Esophagus mucosa (tissue), 1 donor: ENCODE measurements at regions not wholly inside any gene's neighbourhood (a gene's known extent, or its start where the extent isn't known, plus 50 kb on each side); places are given as distances from the start of the nearest gene placed in this dataset.
"Not testable (repeated sequence)": the region's sequence is repeated elsewhere in the genome, so short reads cannot be mapped to it uniquely, and the experiment has no call there.

ENCODE experiments used
- ATAC-seq: fragments of 200-7000 bp; cut with Tn5 transposase; one replicate; pipeline ENCODE4 v1.9.1; 2020
- donor health status: DM: yes; HTN: yes; CAD: no.

- no peak for ATAC-seq
These were observed 65.7 kb upstream of the KMT2C start for GRCh38 chr7:152501506-152501905.

DNA sequence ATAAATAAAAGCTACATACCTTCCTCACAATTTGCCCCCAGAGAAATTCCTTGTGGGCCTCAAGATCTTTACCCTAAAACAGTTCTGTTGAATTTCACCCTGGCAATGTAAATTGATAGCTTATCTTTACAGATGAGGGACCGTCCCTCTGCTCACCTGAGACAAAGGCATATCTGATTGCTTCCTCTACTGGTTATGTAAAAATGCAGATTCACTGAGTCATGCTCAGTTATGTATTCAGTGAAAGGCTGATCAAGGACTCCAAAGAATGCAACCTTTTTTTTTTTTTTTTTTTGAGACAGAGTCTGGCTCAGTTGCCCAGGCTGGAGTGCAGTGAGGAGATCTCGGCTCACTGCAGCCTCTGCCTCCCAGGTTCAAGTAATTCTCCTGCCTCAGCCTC is 64.2 kb upstream of the KMT2C start:
- not testable (repeated sequence) for ATAC-seq

- ATAC-seq: no peak
These were observed 60.1 kb upstream of the KMT2C start for GRCh38 chr7:152495867-152496266.

DNA sequence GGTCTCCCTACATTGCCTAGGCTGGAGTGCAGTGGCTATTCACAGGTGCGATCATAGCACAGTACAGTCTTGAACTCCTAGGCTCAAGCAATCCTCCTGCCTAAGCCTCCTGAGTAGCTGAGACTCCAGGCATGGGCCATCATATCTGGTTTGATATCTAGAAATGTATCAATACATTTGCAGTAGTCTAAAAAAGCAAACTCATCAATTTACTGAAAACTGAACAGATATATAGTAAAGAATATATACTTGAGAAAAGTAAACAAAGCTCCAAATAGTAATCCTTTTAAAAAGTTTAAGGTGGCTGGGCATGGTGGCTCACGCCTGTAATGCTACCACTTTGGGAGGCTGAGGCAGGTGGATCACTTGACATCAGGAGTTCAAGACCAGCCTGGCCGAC is 57.1 kb upstream of the KMT2C start:
- ATAC-seq: no peak

DNA sequence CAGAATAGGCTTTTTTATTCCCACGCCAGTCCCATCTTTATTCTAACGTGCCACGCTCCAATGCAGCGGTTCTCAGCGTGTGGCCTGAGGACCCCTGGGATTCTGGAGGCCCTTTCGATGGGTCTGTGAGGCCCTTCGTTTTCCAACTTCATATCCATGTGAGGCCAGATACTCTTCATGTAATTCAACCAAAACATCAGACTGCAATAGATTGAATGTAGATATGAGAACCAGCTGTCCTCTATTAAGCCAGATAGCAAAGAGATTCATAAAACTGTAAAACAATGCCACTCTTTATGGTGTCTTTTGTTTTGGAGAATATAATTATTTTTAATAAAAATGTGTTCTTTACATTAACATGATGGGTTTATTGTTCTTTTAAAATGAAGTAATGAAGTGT is 53.2 kb upstream of the KMT2C start:
- ATAC-seq: no peak

- ATAC-seq: no peak
These were observed 51.2 kb upstream of the KMT2C start for GRCh38 chr7:152486968-152487367.

DNA sequence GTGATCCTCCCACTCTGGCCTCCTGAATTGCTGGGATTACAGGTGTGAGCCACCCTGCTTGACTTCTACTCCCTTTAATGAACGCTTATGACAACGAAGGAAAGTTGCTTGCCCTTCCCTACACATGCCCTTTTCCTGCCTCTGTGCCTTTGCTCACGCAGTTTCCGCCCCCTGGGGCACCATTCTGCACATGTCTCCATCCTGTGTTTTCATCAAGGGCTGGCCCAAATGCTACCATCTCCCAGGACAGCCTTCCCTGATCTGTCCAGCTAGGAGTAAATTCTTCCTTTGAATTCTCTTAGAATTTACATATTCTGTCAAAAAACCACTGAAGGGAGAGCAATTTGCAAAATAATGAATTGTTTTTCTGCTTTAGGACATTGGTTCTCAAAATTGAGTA is 50.0 kb upstream of the KMT2C start:
- ATAC-seq: no peak
